ENCODE measurements at regions not wholly inside any gene's neighbourhood (a gene's known extent, or its start where the extent isn't known, plus 50 kb on each side); places are given as distances from the start of the nearest gene placed in this dataset.

DNA sequence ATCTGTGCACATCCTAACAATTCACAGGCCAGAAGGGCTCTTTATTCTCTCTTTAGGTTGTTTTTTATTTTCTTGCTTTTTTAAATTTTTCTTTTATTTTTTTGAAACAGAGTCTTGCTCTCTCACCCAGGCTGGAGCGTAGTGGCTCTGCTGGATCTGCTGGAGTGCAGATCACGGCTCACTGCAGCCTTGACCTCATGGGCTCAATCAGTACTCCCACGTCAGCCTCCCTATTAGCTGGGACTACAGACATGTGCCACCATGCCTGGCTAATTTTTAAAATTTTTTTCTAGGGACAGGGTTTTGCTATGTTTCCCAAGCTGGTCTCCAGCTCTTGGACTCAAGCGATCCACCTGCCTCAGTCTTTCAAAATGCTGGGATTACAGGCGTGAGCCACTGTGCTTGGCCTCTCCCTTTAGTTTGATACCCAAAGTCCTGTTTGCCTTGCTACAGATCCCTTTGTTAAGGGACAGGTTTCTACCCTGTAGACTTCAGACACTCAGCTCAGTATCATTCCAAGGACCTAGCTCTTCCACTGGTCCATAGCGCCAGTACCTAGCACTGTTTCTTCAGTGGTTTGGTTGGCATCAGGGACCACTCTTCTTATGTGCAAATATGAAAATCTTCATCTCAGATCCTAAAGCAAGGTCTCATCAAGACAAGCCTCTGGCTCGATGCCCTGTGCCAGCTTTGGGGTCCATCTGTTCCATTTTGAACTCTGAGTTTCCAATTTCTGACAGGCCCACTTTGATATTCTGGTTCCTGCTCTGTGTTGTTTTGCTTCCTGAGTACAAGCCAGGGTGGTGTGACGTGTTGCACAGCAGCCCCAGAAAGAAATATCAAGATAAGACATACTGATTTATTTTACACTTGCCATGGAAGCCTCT is 211.7 kb downstream of the FAT3 start:
- TF ChIP-seq FOXM1 (IDR thresholded peaks at IDR 0.05; ENCODE audit: borderline replicate concordance) (no peak), ZNF384 (IDR thresholded peaks at IDR 0.05) (no peak), TARDBP (IDR thresholded peaks at IDR 0.05) (no peak)

All from HEK293T (cell line).